GM21515 (cell line): ENCODE measurements at regions not wholly inside any gene's neighbourhood (a gene's known extent, or its start where the extent isn't known, plus 50 kb on each side); places are given as distances from the start of the nearest gene placed in this dataset.
A peak's percentile ranks its signal among the peaks of the same experiment; 100 is the strongest.

Experiments used
- ATAC-seq: cut with Tn5 transposase; IDR thresholded peaks from one replicate; pipeline ENCODE4 v1.9.1; 2021; ENCODE audit not compliant: unreplicated experiment

DNA sequence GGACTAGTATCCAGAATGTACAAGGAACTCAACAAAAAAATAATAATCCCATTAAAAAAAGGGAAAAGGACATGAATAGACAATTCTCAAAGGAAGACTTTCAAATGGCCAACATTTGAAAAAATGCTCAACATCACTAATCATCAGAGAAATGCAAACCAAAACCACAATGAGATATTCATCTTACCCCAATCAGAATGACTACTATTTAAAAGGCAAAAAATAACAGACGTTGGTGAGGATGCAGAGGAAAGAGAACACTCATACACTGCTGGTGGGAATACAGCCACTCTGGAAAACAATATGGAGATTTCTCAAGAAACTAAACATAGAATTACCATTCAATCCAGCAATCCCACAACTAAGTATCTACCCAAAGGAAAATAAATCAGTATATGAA is 133.1 kb downstream of the KDR start:
- ATAC-seq = no peak

DNA sequence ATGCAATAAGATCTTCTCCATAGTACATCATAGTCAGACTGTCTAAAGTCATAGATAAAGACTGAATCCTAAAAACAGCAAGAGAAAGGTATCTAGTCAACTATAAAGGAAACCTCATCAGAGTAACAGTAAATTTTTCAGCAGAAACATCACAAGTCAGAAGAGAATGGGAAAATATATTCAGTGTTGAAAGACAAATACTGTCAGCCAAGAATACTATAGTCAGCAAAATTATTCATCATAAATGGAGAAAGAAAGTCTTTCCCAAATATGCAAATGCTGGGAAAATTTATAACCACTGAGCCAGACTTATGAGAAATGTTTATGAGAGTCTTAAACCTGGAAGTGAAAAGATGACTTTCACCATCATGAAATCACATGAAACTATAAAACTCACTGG is 136.7 kb downstream of the KDR start:
- no peak for ATAC-seq

DNA sequence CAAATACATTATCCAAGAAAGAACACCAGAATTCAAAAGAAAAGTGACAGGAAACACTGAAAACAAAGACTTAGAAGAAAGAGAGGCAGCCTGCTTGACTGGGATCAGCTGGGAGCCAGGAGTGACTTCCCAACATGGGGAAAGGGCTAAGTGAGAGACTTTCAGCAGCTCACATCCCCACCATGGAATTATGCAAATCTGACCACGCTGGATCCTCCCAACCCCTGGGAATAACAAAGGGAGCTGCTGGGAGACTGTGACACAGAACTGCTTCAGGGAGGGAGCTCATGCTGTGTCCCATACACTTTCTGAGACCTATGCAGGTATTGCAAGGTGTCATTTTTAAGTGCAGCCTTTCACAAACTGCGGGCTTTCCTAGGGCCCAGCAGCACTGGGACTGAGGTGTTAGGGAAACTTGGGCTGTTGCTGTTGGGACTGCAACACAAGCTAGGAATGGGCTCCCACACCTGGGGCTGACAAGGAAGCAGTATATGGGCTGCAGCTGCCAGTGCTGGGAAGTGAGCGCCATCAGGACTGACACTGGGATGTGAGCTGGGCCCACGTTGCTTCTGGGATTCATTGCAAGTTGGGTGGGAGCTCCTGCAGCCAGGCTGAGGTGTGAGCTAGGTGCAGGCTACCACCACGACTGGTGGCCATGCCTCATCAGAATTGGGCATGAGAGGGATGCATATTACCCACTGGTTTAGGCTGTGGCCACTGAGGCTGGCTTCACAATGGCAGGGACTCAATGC is 139.1 kb downstream of the KDR start:
- no peak for ATAC-seq

DNA sequence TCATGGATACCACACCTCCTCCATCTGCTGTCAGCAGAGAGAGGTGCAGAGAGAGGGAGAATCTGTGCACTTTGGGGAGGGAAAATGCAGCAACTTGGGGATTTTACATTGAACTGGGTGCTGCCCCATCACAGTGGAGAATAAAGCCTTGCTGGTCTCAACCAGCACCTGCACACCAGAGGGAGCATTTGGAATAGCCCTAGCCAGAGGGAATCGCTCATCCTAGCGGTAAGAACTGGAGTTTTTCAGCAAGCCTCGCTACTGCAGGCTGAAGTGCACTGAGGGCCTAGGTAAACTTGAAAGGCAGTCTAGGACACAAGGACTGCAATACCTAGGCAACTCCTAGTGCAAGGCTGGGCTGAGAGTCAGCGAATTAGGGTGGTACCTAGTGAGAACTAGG is 148.7 kb downstream of the KDR start:
- ATAC-seq = no peak

DNA sequence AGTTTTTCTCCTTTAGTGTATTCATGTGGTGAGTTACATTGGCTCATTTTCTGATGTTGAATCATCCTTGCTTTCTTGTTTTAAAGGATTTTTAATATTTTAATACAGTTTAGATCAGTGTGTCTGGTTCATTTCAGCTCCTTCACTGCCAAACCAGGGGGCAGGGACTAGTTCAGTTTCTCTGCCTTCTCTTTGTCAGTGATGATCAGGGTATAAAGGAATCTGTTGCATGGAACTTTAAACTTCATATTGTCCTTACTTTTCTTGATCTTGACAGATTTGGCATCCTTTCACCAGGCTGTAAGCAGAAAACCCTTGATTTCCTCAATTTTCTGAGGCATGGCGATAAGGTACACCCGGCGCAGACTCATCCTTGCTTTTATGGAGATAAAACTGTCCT is 149.4 kb downstream of the KDR start:
- ATAC-seq = no peak

DNA sequence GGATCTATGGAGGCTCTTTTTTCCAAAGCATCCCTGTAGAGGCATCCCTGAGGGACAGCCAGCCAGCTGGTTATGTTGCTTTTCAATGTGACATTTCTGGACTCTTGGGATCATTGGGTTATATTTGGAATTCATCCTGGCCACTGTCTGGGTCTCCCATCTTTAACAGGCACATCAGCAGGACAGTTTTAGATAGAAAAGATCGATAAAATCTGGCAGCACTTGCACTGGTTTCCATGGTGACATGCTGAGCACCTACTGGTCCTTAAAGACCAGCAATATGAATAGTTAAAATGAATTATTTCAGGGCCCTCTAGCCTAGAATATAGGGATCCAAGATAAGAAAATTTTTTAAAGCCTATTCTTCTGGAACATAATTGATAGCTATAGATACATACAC is 151.6 kb downstream of the KDR start:
- ATAC-seq = no peak

DNA sequence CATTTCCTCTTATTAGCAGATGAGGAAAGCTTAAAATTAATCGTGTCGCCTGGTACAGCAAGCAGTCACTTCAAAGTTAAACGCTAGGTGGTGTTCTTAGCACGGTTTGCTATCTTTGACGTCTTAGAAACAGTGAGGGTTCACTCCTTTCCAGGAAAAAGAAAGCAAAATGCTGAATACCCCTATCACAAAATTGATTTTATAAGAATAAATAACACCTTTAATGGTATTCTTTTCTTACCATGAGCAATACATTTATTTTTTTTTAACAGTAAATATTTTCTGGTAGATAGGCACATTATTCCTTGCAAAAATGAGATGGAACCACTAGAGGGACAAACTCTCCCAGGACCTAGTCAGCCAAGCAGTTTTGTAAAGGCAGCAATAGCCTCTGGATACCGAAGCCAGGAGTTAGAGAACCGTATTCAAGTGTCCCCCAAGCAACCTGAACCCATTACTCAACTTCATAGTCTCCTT is 153.9 kb downstream of the KDR start:
- peak; percentile 76 for ATAC-seq

DNA sequence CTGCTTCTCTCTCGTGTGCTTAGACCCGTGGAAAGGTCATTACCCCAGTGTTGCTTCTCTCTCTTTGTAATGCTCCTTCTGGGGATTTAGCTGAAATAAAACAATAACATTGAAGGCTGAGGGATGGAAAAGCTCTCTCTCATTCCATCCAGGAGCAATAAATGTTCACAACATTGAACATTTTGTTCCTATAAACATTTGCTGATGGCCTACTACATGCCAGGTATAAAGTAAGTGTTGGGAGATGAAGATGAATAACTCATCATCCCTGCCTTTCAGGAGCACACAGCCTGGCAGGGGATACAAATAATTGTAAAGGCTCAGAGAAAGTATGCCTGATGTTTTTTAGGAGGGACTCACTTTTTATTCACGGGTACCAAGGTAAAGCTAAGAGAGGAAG is 158.1 kb downstream of the KDR start:
- ATAC-seq = no peak

DNA sequence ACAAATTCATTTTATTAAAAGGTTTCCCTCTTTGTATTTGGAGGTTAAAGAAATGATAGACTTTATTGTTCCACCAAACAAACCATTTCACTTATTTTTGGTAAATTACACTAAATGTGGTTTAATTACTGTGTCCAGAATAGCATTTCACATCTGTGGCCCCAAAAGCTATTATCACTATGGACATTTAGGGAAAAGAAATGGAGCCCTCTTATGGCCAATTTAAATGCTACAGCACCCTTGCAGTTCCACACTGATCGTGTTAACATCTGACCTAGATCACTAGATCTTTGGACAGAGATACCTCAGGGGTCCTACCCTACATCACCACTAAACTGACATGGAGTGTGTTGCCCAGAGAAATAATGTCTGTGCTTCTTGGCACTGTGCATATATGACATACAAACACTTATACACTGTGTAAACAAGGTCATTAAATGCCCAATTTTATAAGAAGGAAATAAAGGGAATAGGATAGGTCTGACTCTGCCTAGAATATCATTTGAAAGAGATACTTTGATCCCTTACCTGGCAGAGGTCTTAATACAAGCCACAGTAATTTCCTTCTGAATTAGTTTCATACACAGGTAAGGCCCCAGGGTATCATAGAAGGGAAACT is 163.9 kb downstream of the KDR start:
- no peak for ATAC-seq

DNA sequence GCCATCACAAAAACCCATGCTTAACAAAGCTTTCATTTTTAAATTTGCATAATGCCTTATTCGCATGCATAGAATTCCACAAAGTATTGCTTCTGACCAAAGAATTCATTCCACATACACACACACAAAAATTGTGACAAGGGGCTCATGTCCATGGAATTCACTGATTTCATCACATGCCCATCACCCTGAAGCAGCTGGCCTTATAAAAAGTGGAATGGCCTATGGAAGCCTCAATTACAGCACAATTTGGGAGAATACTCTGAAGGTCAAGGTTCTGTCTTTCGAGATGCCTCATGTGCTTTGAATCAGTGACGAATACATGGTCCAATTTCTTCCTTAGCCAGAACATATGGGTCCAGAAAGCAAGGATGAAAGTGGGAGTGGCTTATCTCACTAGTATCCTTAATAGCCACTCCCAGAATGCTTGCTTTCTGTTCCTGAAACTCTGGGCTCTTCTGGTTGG is 165.7 kb downstream of the KDR start:
- ATAC-seq = no peak

DNA sequence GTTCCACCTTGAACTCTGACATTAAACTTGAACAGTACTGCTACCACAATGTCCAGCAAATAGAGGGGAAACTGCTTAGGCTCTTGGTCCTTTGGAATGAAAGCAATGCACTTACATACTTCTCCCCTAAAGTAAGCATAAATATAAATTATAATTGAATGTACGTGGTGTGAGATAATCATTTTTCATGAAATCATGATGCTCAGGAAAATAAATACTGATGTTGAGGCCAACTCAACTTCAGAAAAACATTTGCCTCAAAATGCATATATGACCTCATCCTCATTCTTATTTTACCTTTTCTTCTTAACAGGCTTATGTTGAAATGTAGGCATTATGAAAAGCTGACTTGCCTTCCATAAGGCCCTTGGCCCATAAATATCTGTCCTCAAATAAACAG is 166.3 kb downstream of the KDR start:
- ATAC-seq = no peak

DNA sequence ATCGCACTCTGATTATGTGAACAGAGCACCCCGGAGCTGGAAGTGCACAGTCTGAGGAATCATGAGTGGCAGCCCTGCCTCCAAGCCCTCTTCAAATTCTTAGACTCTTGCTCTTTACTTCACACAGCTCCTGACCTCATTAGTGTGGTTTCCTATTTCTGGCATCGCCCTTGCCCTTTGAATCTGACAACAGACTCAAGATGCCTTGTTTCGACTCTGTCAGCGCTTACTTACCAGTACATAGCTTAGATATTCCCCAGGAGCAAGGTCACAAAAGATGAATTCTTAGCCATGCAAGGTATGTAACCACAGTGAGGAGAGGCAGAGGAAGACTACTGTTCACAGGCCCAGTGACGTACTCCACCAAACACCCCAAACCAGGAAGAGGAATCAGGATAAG is 167.2 kb downstream of the KDR start:
- ATAC-seq = no peak

DNA sequence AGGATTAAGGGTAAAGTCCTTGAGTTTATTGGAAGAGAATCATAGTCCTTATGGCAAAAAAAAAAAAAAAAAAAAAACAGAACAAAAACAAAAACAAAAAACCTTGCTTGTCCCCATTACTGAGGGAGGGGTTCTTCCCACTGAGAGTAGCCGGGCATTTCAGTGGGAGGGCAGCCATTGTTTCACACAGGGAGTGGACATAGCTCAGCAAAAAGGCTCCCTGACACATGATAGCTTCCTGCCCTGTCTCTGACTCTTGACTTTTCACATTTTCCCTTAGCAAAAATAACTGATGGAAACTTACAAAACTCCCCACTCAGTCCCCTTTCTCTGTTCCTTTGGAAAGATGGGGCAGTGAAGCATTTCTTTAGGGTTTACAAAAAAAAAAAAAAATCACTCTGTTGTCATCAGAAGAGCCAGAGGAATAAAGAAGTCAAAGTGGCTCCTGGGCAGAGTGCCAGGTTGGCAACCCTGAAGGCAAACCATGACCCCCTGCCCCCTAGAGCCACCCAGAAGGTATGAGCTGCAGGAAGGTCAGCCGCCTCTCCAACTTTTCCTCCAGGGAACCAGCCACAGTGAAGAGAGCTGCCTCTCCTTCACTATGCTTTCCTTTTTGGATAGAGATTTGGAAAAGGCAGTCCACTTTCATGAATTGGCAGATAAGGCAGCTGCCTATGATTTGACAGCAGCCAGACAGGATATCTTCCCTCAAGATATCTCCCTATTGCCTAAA is 170.6 kb downstream of the KDR start:
- no peak for ATAC-seq

DNA sequence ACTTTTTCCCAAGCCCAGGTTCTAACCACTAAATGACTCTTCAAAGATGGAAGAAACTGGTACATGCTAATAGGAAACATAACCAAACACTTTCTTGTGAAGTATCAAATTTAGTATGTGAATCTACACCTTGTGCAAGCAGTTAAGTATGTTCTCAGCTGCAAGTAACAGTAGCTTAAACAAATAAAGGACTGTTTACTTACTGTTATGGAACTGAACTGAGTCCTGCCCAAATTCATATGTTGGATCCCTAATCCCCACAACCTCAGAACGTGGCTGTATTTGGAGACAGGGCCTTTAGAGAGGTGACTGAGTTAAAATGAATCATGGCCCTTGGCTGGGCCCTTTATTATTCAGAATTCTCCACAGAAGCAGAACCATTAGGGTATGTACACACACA is 178.7 kb downstream of the KDR start:
- ATAC-seq = no peak

DNA sequence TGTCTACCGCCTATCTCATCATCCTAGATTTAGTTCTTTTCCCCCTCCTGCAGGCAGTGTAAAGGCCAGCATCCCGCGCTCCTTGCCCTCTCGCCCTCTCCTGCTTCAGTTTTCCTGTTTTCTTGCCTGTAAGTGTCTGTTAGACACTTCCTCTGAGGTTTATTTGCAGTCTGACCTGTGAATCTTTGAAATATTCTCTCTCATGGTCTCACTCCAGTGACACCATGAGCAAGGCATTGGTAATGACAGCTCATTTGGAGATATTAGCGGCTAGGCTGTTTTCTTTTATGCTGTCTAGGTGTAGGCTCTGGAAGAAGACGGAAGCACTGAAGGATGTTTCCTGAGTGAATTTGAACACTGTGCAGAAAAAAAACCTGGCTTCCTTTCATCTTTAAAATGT is 179.6 kb downstream of the KDR start:
- no peak for ATAC-seq

DNA sequence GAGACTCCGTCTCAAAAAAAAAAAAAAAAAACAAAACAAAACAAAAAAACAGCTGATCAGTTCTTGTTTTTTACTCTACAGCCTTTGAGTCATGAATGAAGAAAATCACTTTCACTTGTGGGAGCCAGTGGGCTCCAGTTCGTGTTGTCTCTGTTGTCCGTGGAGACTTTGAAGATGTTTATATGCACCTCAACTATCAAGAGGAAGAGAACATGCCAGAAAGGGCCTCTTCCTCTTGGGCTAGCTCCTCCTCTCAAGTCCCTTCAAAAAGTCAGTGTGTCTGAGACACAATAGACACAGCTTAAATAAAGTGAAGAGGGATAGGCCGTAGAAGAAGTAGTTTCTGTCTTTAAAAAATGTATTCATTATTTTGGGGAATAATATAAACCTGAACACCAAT is 182.7 kb downstream of the KDR start:
- no peak for ATAC-seq

DNA sequence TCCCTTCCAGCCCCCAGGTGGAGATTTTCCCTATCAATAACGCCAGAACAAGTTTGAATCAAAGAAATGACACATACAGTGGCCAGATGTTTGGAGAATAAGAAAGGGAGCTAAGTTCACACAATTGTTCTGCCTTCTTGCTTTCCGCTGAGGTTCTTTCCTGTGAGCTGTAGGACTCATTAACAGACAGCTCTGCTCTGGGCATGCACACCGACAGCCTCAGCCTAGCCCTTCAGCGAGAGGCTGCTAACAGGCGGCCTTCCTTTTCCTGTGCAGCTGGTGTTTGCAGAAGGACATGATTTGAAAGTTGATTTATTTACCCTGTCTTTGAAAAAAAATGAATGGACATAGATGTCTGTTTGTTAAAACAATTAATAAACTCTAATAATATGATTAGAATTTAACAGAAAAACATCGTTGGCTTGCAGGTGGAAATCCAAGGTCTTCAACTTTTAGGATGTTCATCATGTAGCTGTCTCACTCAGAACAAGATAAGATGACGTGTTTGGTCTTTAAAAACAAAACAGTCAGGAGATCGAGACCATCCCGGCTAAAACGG is 183.3 kb downstream of the KDR start:
- peak; percentile 67 for ATAC-seq

DNA sequence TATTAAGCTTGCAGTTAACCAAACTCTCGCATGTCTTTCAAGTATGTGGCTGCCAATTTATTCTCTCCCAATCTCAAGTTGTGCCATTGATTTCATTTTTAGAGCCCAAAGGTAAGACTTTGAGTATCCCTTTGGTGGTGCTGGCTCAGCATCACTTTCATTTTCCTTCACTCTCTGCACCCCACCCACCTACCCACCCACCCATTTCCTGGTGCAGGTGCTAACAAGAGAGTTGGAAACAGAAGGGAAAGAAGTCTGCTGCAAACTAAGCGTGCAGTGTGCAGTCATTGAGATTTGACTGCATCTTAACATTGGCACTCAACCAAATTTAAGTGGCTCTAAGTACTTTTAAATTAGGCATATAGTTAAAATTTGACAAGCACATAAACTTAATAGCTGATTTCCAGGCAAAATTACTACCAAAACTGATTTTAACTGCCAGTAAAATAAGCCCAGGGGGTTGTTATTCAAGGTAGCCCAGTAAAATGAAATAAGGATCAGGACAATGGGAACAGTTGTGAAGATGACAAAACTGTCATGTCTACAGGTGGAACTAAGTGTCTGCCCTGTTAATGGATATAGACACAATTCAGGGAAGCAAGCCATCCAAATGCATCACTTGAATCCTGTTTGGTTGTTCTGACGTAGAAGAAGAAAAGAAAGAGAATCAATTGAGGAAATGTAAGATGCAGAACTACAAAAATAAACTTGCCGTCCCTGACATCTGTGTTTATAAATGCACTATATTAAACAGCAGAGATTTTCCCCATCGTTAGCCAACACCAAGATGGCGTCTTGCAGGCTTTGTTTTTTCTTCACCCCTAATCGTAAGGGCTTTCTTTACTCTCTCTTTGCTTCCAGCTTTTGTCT is 184.2 kb downstream of the KDR start:
- ATAC-seq = no peak

DNA sequence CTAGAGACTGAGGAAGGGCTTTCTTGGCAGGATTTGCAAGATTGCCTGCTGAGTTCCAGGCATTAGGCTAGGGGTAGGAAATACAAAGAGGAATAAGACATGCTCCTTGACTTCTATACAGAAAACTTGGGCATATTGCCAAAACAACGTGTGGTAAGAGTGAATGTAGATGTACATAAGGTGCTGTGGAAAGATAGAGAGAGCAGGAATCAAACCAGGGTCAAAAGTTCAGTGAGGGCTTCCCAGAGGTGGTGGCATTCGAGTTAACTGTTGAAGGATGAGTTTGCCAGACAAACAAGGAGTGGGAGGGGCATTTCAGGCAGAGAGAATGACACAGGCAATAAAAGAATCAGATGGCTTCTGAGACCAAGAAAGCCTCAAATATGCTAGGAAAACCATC is 187.9 kb downstream of the KDR start:
- no peak for ATAC-seq

DNA sequence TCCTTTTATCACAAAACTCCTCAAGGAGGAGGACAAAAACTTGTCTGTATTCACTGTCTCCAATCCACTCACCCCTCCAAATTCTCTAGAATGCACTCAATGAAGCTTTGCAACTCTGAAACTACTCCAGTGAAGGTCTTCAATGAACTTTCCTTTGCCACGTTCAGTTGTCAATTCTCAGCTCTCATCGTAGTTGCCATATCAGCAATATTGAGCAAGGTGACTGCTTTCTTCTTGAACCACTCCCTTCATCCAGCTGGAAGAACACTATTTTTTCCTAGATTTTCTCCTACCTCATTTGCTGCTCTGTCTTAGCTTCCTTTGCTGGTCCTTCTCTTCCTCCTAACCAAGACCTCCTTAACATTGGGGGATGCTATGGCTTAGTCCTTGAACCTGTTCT is 191.8 kb downstream of the KDR start:
- no peak for ATAC-seq

DNA sequence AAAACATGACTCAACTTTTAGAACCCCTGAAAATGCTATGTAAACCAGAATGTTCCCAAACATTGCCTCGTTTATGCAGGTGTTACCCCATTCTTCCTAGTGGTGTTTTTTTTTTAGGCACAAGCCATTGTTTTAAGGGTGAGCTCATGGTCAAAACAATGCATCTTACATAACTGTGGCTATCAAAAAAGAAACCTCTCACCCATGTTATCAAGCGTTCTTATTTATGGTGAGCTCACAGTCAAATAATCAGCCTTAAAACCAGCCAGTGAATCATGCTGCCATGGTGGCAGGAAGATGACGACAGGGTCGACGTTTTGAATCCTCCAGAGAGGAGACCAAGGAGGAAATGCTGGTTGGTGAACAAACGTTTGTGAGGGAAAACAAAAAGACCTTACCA is 195.2 kb downstream of the KDR start:
- ATAC-seq = no peak
